ENCODE measurements at regions not wholly inside any gene's neighbourhood (a gene's known extent, or its start where the extent isn't known, plus 50 kb on each side); places are given as distances from the start of the nearest gene placed in this dataset.

- TF ChIP-seq, protein P1, sequence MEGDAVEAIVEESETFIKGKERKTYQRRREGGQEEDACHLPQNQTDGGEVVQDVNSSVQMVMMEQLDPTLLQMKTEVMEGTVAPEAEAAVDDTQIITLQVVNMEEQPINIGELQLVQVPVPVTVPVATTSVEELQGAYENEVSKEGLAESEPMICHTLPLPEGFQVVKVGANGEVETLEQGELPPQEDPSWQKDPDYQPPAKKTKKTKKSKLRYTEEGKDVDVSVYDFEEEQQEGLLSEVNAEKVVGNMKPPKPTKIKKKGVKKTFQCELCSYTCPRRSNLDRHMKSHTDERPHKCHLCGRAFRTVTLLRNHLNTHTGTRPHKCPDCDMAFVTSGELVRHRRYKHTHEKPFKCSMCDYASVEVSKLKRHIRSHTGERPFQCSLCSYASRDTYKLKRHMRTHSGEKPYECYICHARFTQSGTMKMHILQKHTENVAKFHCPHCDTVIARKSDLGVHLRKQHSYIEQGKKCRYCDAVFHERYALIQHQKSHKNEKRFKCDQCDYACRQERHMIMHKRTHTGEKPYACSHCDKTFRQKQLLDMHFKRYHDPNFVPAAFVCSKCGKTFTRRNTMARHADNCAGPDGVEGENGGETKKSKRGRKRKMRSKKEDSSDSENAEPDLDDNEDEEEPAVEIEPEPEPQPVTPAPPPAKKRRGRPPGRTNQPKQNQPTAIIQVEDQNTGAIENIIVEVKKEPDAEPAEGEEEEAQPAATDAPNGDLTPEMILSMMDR (IDR thresholded peaks at IDR 0.05 in 8 of 11, conservative IDR thresholded peaks at IDR 0.05 in 3 of 11): no peak
- no peak for TF ChIP-seq POLR2A (IDR thresholded peaks at IDR 0.05)
- TF ChIP-seq POLR2AphosphoS5 (IDR thresholded peaks at IDR 0.05): no peak
Measured at GRCh38 chr6:95186710-95187109, 390.6 kb upstream of the MANEA start.
